ENCODE measurements at regions not wholly inside any gene's neighbourhood (a gene's known extent, or its start where the extent isn't known, plus 50 kb on each side); places are given as distances from the start of the nearest gene placed in this dataset.

- Mint-ChIP-seq H3K4me1 (ENCODE audit: low read depth, unreplicated experiment) (no peaks in the 10 kb centered on the region), H3K36me3 (ENCODE audit: insufficient read depth, unreplicated experiment) (no peaks in the 10 kb centered on the region), H3K27me3 (ENCODE audit: unreplicated experiment) (peaks cover under 1% of the 10 kb centered on the region), H3K27ac (ENCODE audit: unreplicated experiment) (no peak overlapping the region), H3K4me3 (ENCODE audit: low read depth, unreplicated experiment) (no peak overlapping the region), H3K9me3 (ENCODE audit: low read depth, unreplicated experiment) (no peaks in the 10 kb centered on the region)
- CTCF ChIA-PET = no interaction called here
- intact Hi-C loops (cut with micrococcal nuclease; ENCODE audit: unreplicated experiment) = no loop called here
- BruUV-seq (replicated peaks) = no TSS peak
- no peak for TF ChIP-seq CTCF (IDR thresholded peaks at IDR 0.05; ENCODE audit: unreplicated experiment)
- no peak for DNase-seq
These were observed 121.1 kb downstream of the PDCD6IP start for GRCh38 chr3:33919312-33920120.

GRCh38 chr3:33920511-33920910 is 122.1 kb downstream of the PDCD6IP start:
- CTCF ChIA-PET = no interaction called here
- H3K36me3 Mint-ChIP-seq (ENCODE audit: insufficient read depth, unreplicated experiment) = no peaks in the 10 kb centered on the region
- peaks cover 11% of the 10 kb centered on the region for H3K27me3 Mint-ChIP-seq (ENCODE audit: unreplicated experiment)
- TF ChIP-seq CTCF (IDR thresholded peaks at IDR 0.05; ENCODE audit: unreplicated experiment) = no peak
- H3K27ac Mint-ChIP-seq (ENCODE audit: unreplicated experiment) = no peak overlapping the region
- H3K4me1 Mint-ChIP-seq (ENCODE audit: low read depth, unreplicated experiment) = no peaks in the 10 kb centered on the region
- H3K9me3 Mint-ChIP-seq (ENCODE audit: low read depth, unreplicated experiment) = no peaks in the 10 kb centered on the region
- BruUV-seq (replicated peaks) = no TSS peak
- intact Hi-C loops (cut with micrococcal nuclease; ENCODE audit: unreplicated experiment) = no loop called here
- H3K4me3 Mint-ChIP-seq (ENCODE audit: low read depth, unreplicated experiment) = no peak overlapping the region
- no peak for DNase-seq

GRCh38 chr3:33921608-33922007 is 123.2 kb downstream of the PDCD6IP start:
- H3K36me3 Mint-ChIP-seq (ENCODE audit: insufficient read depth, unreplicated experiment) = no peaks in the 10 kb centered on the region
- H3K27me3 Mint-ChIP-seq (ENCODE audit: unreplicated experiment) = peaks cover 22% of the 10 kb centered on the region
- intact Hi-C loops (cut with micrococcal nuclease; ENCODE audit: unreplicated experiment) = no loop called here
- H3K9me3 Mint-ChIP-seq (ENCODE audit: low read depth, unreplicated experiment) = no peaks in the 10 kb centered on the region
- H3K4me1 Mint-ChIP-seq (ENCODE audit: low read depth, unreplicated experiment) = no peaks in the 10 kb centered on the region
- no peak for DNase-seq
- CTCF ChIA-PET = no interaction called here
- no peak for TF ChIP-seq CTCF (IDR thresholded peaks at IDR 0.05; ENCODE audit: unreplicated experiment)
- BruUV-seq (replicated peaks) = no TSS peak
- H3K27ac Mint-ChIP-seq (ENCODE audit: unreplicated experiment) = no peak overlapping the region
- no peak overlapping the region for H3K4me3 Mint-ChIP-seq (ENCODE audit: low read depth, unreplicated experiment)

GRCh38 chr3:33926998-33927605 is 128.7 kb downstream of the PDCD6IP start:
- BruUV-seq (replicated peaks) = no TSS peak
- TF ChIP-seq CTCF (IDR thresholded peaks at IDR 0.05; ENCODE audit: unreplicated experiment) = no peak
- DNase-seq = no peak
- no peaks in the 10 kb centered on the region for H3K36me3 Mint-ChIP-seq (ENCODE audit: insufficient read depth, unreplicated experiment)
- no peaks in the 10 kb centered on the region for H3K9me3 Mint-ChIP-seq (ENCODE audit: low read depth, unreplicated experiment)
- no peaks in the 10 kb centered on the region for H3K4me1 Mint-ChIP-seq (ENCODE audit: low read depth, unreplicated experiment)
- no peak overlapping the region for H3K27ac Mint-ChIP-seq (ENCODE audit: unreplicated experiment)
- peaks cover 61% of the 10 kb centered on the region for H3K27me3 Mint-ChIP-seq (ENCODE audit: unreplicated experiment)
- H3K4me3 Mint-ChIP-seq (ENCODE audit: low read depth, unreplicated experiment) = no peak overlapping the region
- CTCF ChIA-PET = no interaction called here
- intact Hi-C loops (cut with micrococcal nuclease; ENCODE audit: unreplicated experiment) = no loop called here

Data from Calu3 (cell line).